Upper lobe of left lung (tissue), 6 donors: ENCODE measurements at regions not wholly inside any gene's neighbourhood (a gene's known extent, or its start where the extent isn't known, plus 50 kb on each side); places are given as distances from the start of the nearest gene placed in this dataset.

Source experiments
- ATAC-seq, 2 donors: fragments of 200-7000 bp; cut with Tn5 transposase; one replicate each; pipeline ENCODE4 v1.9.1; 2022; ENCODE audit warnings: mild to moderate bottlenecking in 2 of 2, moderate library complexity in 2 of 2; ENCODE audit not compliant: low FRiP score in 2 of 2
- DNase-seq, 2 donors: peaks; one replicate each; pipeline ENCODE4 v3.0.0-alpha.2; 2019 to 2020
- H3K27ac ChIP-seq, 4 donors: fragments of 200-600 bp; sonication (generic); one replicate each; pipeline ENCODE4 v1.5.1; 2016 to 2019
- H3K27me3 ChIP-seq, 4 donors: fragments of 200-600 bp; sonication (generic); one replicate each; pipeline ENCODE4 v1.5.1; 2017 to 2019
- H3K36me3 ChIP-seq, 4 donors: fragments of 200-600 bp; sonication (generic); one replicate each; pipeline ENCODE4 v1.5.1; 2016 to 2019
- H3K4me1 ChIP-seq, 4 donors: fragments of 200-600 bp; sonication (generic); one replicate each; pipeline ENCODE4 v1.5.1; 2018 to 2019
- H3K4me3 ChIP-seq, 4 donors: fragments of 200-600 bp; sonication (generic); one replicate each; pipeline ENCODE4 v1.5.1; 2017 to 2019; ENCODE audit warnings: mild to moderate bottlenecking in 2 of 4, moderate library complexity in 1 of 4
- H3K9me3 ChIP-seq, 4 donors: fragments of 200-600 bp; sonication (generic); one replicate each; pipeline ENCODE4 v1.5.1; 2018 to 2019
- EP300 ChIP-seq, 4 donors: sonication (generic); formaldehyde crosslinking; IDR thresholded peaks; one replicate each; pipeline ENCODE4 v1.5.1; 2017; ENCODE audit warnings: antibody characterized with exemption in 4 of 4, control low read depth in 2 of 4
- POLR2A ChIP-seq, 4 donors: fragments of 450-650 bp; IDR thresholded peaks; one replicate each; pipeline ENCODE4 v1.5.1; 2016 to 2017; ENCODE audit warnings: antibody characterized with exemption in 4 of 4, mild to moderate bottlenecking in 2 of 4
- POLR2AphosphoS5 ChIP-seq, 2 donors: sonication (generic); formaldehyde crosslinking; IDR thresholded peaks; one replicate each; pipeline ENCODE4 v1.5.1; 2017; ENCODE audit warnings: antibody characterized with exemption in 2 of 2
- WGBS, 2 donors: methylation state at CpG; one replicate each; pipeline ENCODE4 v1.1.5; 2017 to 2018; 5-methylcytosine and 5-hydroxymethylcytosine counted together
- TF ChIP-seq, protein P1 (sequence below), 6 experiments: fragments of 450-650 bp in 4 of 6; fragments of 200-600 bp in 2 of 6; sonication (generic) in 2 of 6; IDR thresholded peaks; one replicate each; pipeline ENCODE4 v1.5.1; 2016 to 2019; ENCODE audit warnings: antibody characterized with exemption in 6 of 6
- donor health status: DM: no; HTN: no; CAD: no; lungs with moderate emphysema.
- donor health status: DM: no; HTN: yes; CAD: no; lungs with severe emphysema.

DNA sequence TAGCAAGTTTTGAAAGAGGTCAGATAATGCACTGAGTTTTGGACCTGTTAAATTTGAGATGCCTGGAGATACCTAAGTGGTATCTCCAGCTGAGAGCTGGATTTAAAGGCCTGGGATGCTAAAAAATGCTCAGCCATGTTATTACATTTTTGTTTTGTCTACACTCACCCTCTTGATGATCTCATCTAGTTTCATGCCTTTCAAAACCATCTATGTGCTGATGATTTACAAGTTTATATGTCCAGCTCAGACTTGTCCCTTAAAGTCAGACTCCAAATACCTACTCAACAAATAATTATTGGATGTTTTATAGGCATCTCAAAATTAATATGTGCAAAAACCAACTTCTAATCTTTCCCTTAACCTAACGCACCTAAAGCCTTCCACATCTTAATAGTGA is 103.6 kb upstream of the OR9G4 start:
- Histone ChIP-seq H3K27me3 (no peaks in the 10 kb centered on the region), H3K36me3 (no peaks in the 10 kb centered on the region), H3K4me3 (no peak overlapping the region), H3K9me3 (no peaks in the 10 kb centered on the region), H3K4me1 (no peaks in the 10 kb centered on the region), H3K27ac (no peak overlapping the region)
- DNase-seq (no peak), ATAC-seq (no peak)
- TF ChIP-seq, protein P1, sequence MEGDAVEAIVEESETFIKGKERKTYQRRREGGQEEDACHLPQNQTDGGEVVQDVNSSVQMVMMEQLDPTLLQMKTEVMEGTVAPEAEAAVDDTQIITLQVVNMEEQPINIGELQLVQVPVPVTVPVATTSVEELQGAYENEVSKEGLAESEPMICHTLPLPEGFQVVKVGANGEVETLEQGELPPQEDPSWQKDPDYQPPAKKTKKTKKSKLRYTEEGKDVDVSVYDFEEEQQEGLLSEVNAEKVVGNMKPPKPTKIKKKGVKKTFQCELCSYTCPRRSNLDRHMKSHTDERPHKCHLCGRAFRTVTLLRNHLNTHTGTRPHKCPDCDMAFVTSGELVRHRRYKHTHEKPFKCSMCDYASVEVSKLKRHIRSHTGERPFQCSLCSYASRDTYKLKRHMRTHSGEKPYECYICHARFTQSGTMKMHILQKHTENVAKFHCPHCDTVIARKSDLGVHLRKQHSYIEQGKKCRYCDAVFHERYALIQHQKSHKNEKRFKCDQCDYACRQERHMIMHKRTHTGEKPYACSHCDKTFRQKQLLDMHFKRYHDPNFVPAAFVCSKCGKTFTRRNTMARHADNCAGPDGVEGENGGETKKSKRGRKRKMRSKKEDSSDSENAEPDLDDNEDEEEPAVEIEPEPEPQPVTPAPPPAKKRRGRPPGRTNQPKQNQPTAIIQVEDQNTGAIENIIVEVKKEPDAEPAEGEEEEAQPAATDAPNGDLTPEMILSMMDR (IDR thresholded peaks at IDR 0.05): no peak
- no peak for TF ChIP-seq POLR2A (IDR thresholded peaks at IDR 0.05)
- no peak for TF ChIP-seq POLR2AphosphoS5 (IDR thresholded peaks at IDR 0.05)
- TF ChIP-seq EP300 (IDR thresholded peaks at IDR 0.05): no peak
- WGBS, 2 donors: 91 to 95% methylated on average over 1 of the region's 1 CpG

DNA sequence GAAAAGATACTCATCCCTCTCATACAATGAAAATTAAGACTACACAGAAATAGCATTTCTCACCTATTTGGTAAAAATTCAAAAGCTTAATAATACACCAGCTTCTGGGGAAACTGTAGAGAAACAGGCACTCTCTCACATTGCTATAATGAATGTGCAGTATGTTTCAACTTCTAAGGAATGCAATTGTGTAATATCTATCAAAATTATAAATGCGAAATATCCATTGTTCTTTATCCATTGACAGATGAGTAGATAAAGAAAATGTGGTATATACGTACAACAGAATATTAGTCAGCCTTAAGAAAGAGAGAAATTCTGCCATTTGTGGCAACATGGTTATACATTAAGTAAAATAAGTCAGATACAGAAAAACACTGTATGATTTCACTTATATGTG is 101.4 kb upstream of the OR9G4 start:
- Histone ChIP-seq H3K27ac (no peak overlapping the region), H3K27me3 (no peaks in the 10 kb centered on the region), H3K4me1 (no peaks in the 10 kb centered on the region), H3K9me3 (no peaks in the 10 kb centered on the region), H3K4me3 (no peak overlapping the region), H3K36me3 (no peaks in the 10 kb centered on the region)
- TF ChIP-seq, protein P1 (IDR thresholded peaks at IDR 0.05): no peak
- no peak for TF ChIP-seq POLR2A (IDR thresholded peaks at IDR 0.05)
- TF ChIP-seq EP300 (IDR thresholded peaks at IDR 0.05): no peak
- TF ChIP-seq POLR2AphosphoS5 (IDR thresholded peaks at IDR 0.05): no peak
- DNase-seq (no peak), ATAC-seq (no peak)
- WGBS, 2 donors: 49 to 79% methylated on average over 2 of the region's 2 CpGs

DNA sequence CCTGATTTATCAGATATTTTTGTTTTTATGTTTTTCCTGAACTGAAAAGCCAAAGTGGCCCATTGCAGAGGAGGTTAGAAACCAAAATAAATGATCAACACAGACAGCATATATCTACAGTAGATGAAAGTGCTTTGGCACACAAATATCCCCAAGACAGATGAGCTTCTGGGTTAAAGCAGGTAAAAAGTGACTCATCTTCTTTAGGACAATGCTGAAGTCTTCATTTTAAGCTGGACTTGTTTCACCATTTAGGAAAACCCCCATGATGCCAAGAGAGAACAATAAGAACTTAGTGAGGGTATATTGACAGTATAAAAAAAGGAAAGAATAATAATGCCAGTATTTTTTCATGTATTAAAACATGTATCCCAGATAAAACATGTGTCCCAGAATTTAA is 100.8 kb upstream of the OR9G4 start:
- Histone ChIP-seq H3K4me3 (no peak overlapping the region), H3K27ac (no peak overlapping the region), H3K9me3 (no peaks in the 10 kb centered on the region), H3K36me3 (no peaks in the 10 kb centered on the region), H3K27me3 (no peaks in the 10 kb centered on the region), H3K4me1 (no peaks in the 10 kb centered on the region)
- TF ChIP-seq POLR2A (IDR thresholded peaks at IDR 0.05): no peak
- ATAC-seq: no peak
- no peak for DNase-seq

DNA sequence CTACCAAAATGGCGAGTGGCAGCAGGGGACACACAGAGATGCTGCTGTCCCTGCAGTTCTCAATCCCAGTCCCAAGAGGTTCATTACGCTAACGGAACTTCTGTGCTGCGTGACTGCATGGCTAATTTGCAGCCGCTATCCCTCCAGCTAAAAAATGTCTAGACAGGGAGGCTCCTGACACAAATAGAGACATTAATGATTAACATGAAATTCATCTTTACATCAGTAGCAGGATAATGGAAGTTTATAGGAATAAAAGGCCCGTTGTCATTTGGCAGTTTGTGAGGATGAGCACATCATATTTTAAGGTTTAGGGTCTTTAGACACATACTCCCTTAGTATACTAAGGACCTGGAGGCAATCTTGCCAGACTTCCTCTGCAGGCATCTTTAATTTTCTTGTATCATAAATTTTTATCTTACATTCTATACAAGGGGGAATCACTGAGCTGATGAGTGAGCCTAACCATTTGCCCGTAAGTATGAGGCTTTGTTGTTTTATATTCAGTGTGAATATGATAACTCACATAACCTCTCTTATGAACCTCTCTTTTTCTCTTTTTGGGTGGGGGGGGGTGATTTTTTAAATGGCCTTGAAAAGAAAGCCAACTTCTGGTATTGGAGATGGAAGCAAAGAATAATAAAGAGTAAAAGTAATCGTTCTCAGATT is 99.8 kb upstream of the OR9G4 start:
- 88 to 92% methylated on average over 8 of the region's 8 CpGs for WGBS, 2 donors
- H3K36me3 ChIP-seq: no peaks in the 10 kb centered on the region
- no peak for ATAC-seq
- no peak overlapping the region for H3K27ac ChIP-seq
- no peak overlapping the region for H3K4me3 ChIP-seq
- DNase-seq: no peak
- H3K27me3 ChIP-seq: no peaks in the 10 kb centered on the region
- no peaks in the 10 kb centered on the region for H3K9me3 ChIP-seq
- no peak for TF ChIP-seq POLR2A (IDR thresholded peaks at IDR 0.05)
- TF ChIP-seq, protein P1 (IDR thresholded peaks at IDR 0.05): no peak
- no peak for TF ChIP-seq EP300 (IDR thresholded peaks at IDR 0.05)
- no peak for TF ChIP-seq POLR2AphosphoS5 (IDR thresholded peaks at IDR 0.05)
- peaks cover 0 to 6% (median 5%) of the 10 kb centered on the region in 4 donors for H3K4me1 ChIP-seq

DNA sequence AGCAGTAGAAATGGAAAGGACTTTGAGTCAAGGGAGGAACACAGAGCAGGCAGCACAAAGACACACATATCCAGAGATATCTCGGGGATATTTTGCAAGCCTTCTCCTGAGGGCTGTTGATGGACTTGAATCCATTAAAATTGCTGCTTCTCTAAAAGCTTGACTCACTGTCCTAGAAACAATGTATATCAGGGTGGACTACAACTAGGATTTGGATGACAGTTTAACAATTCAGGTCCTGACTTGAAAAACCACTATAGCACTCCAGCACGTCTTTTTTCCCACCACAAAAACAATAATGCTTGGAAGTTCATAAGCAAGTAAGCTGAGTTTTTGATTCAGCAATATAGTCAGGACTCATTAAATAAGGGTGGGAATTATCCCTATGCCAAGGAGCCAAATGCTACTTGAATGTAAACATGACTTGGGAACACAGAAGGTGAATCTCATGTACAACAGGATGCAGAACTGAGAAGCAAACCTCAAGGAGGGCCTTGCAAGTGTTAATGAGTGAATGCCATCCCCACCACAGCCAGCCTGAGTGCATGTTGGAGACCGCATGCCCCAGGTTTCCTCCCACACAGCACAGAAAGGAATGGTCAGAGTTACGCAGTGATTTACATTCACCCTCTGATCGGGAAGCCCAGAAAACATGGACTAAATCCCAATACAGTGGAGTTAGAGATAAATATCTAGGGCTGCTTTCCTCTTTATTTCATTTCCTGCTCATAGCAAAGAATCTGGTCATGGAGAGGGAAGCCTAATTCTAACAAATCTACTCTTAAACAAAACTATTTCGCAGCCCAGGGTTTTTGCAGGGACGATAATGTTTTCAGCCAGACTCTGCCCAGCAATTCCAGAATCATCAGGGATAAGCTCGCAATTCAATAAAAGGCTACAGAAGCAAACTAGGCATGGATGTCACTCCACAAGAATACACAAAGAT is 98.4 kb upstream of the OR9G4 start:
- Histone ChIP-seq H3K27me3 (no peaks in the 10 kb centered on the region), H3K36me3 (no peaks in the 10 kb centered on the region), H3K9me3 (no peaks in the 10 kb centered on the region), H3K4me1 (peaks cover 0 to 9% (median 5%) of the 10 kb centered on the region in 4 donors), H3K4me3 (no peak overlapping the region), H3K27ac (no peak overlapping the region)
- 61 to 63% methylated on average over 8 of the region's 8 CpGs for whole genome bisulfite sequencing, 2 donors
- ATAC-seq (no peak), DNase-seq (no peak)
- TF ChIP-seq, protein P1 (IDR thresholded peaks at IDR 0.05): no peak
- no peak for TF ChIP-seq POLR2A (IDR thresholded peaks at IDR 0.05)
- TF ChIP-seq EP300 (IDR thresholded peaks at IDR 0.05): no peak
- TF ChIP-seq POLR2AphosphoS5 (IDR thresholded peaks at IDR 0.05): no peak
